WI38 (cell line): ENCODE measurements at regions not wholly inside any gene's neighbourhood (a gene's known extent, or its start where the extent isn't known, plus 50 kb on each side); places are given as distances from the start of the nearest gene placed in this dataset.

Experiments used
- H3K4me3 ChIP-seq: 2 replicates; pipeline ENCODE4 v1.5.1; 2011; ENCODE audit warnings: low read depth, mild to moderate bottlenecking, control low read depth, low read length
- CTCF ChIP-seq: IDR thresholded peaks from 2 replicates; pipeline ENCODE4 v1.5.1; 2012; ENCODE audit warnings: low read depth, mild to moderate bottlenecking, control low read depth, low read length

- TF ChIP-seq CTCF, result no peak
- H3K4me3 ChIP-seq, result no peak overlapping the region
Measured at GRCh38 chr17:52271781-52272180, 113.3 kb upstream of the CA10 start.

GRCh38 chr17:52255347-52255746, 96.8 kb upstream of the CA10 start:
- no peak overlapping the region for H3K4me3 ChIP-seq
- no peak for TF ChIP-seq CTCF

GRCh38 chr17:52244689-52245088, 86.2 kb upstream of the CA10 start:
- H3K4me3 ChIP-seq, result no peak overlapping the region
- TF ChIP-seq CTCF, result no peak

- TF ChIP-seq CTCF, result no peak
- H3K4me3 ChIP-seq, result no peak overlapping the region
Measured at GRCh38 chr17:52242268-52242667, 83.8 kb upstream of the CA10 start.

- no peak overlapping the region for H3K4me3 ChIP-seq
- TF ChIP-seq CTCF, result no peak
Measured at GRCh38 chr17:52237151-52237550, 78.6 kb upstream of the CA10 start.

- H3K4me3 ChIP-seq, result no peak overlapping the region
- TF ChIP-seq CTCF, result no peak
Measured at GRCh38 chr17:52235516-52235915, 77.0 kb upstream of the CA10 start.

GRCh38 chr17:52233632-52234031, 75.1 kb upstream of the CA10 start:
- no peak for TF ChIP-seq CTCF
- H3K4me3 ChIP-seq, result no peak overlapping the region
